Right forelimb (tissue), 1 donor: ENCODE measurements at regions not wholly inside any gene's neighbourhood (a gene's known extent, or its start where the extent isn't known, plus 50 kb on each side); places are given as distances from the start of the nearest gene placed in this dataset.
"Not testable (repeated sequence)": the region's sequence is repeated elsewhere in the genome, so short reads cannot be mapped to it uniquely, and the experiment has no call there.

Source experiments
- DNase-seq: peaks from one replicate; pipeline ENCODE4 v3.0.0-alpha.2; 2018

DNA sequence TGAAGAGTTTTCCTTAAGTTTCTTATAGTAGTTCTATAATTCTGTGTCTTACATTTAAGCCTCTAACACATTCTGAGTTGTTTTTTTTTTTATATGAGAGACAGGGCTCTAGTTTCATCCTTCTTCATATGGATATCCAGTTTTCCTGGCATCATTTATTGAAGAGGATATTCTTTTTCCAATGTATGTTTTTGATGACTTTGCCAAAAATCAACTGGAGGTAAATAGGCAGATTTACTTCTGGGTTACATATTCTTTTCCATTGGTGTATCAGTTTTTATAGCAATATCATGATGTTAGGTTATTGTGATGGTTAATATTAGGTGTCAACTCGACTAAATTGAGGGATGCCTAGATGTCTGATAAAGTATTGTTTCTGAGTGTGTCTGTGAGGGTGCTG is 650.7 kb upstream of the GRID2 start:
- no peak for DNase-seq

DNA sequence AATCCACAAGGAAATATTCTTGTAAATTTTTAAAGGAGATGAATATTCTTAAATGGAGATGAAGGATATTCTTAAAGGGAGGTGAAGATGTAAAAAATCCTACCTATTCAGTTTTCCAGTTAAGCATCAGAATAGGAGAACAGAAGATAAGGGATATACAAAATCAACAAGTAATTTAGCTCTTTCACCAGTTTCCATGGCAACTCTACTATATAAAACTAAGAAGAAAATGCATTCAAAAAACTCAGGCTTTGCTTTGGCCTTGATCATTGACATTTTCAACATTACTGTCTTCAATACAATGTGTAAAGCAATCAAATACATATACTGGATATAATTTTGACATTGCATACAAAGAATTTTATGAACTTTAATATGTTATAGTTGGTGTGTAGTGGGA is 622.7 kb upstream of the GRID2 start:
- DNase-seq, result no peak

DNA sequence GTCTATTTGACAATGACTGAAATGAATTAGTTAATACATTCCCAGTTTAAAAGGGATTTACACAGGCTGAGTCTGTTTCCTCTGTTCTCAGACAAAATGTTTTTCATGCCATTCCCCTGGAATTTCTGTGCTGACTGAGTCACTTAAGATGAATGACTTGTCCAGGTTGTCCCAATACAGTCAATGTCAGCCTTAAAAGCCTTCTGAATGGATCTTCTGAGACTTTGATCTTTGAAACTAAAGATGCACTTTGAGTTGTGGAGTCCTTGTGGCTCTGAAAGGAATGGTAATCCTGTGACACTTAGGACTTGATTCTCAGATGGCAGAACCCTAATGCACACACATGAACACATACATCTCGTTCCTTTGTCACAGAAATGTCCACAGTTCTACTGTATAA is 622.2 kb upstream of the GRID2 start:
- DNase-seq, result no peak

DNA sequence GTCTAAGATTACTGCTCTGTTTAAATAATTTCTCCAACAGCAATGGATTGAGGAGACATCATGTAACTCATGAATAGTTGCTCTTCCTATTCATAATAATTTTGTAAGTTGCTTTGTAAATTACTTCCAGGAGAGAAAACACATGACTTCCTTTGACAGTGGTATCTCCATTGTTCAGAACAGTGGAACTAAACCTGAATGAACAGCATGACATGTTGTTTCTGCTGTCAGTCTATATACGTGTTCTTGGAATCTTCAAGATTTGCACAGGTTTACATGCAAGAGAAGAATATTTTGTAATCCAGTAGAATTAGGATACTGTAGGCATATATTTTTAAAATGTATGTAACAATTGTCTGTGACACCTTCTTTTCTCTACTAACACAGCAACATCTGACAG is 618.8 kb upstream of the GRID2 start:
- no peak for DNase-seq

DNA sequence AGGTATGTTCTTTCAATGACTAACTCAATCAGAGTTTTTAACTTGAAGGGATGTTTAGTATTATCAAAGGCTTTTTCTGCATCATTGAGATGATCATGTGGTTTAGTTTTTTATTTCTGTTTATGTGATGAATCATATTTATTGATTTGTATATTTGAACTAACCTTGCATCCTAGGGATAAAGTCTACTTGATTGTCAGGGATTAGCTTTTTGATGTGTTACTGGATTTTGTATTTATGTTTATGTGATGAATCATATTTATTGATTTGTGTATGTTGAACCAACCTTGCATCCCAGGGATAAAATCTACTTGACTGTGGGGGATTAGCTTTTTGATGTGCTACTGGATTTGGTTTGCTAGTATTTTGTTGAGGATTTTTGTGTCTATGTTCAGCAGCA is 615.4 kb upstream of the GRID2 start:
- no peak for DNase-seq

DNA sequence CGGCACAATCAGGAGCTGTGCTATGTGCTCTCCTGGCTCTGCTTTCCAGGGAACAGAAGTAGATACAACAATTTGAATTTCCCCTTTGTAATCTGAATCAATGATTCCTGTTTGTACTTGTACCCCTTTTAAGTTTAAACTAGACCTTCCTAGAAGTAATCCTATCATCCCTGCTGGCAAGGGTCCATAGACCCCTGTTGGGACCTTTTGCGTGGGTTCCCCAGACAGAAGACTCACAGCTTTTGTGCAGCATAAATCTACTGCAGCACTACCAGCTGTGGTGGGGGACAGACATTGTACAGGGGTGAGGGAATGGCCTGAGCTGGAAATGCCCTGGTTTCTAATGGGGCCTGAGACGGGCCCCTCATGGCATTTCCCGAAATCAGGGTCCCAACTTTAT is 604.1 kb upstream of the GRID2 start:
- not testable (repeated sequence) for DNase-seq

DNA sequence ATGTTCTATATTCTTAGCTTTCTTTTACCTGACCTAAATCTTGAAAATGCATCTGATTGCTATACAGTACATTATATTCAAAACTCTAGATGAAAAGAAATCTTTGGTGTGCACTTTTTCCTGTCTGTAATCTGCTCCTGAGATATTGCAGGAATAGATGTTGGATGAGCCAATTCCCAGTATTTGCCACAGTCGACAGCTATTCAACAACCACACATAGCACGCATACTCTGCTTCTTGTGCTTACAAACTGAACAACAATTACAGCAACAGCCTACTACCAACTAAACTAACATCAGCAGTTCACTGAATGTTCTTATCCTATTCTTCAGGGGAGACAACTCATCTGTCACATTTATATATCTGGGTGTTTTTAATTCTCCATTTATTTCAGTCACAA is 573.9 kb upstream of the GRID2 start:
- no peak for DNase-seq

DNA sequence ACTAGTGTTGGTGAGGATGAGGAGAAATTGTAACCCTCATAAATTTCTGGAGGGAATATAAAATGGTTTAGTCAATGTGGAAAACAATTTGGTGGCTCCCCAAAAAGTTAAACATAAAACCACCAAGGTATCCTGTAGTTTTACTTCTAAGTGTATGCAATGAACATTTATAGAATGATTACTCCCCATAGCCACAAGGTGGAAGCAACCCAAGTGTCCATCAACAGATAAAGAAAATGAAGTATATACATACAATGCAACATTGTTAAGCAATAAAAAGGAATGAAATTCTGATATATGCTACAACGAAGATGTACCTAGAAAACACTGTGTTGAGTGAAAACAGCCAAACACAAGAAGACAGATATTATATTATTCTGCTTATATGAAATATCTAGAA is 569.1 kb upstream of the GRID2 start:
- no peak for DNase-seq

DNA sequence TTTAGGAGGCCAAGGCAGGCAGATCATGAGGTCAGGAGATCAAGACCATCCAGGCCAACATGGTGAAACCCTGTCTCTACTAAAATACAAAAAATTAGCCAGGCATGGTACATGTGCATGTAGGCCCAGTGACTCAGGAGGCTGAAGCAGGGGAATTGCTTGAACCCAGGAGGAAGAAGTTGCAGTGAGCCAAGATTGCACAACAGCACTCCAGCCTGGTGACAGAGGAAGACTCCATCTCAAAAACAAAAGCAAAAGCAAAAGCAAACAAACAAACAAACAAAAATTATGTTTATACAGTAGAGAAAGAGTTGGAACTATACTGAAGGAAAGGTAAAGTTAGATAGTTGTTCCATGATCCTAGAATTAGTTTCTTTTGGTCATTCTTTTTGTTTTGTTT is 564.9 kb upstream of the GRID2 start:
- not testable (repeated sequence) for DNase-seq

DNA sequence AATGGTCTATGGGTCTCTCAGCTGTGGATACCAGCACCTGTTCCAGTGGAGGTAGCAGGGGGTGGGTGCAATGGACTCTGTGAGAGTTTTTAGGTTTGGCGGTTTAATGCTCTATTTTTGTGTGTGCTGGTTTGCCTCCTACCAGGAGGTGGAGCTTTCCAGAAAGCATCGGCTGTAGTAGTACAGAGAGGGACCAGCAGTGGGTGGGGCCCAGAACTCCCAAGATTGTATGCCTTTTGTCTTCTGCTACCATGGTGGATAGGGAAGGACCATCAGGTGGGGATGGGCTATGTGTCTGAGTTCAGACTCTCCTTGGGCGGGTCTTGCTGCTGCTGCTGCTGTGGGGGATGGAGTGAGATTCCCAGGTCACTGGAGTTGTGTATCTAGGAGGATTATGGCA is 557.2 kb upstream of the GRID2 start:
- no peak for DNase-seq

DNA sequence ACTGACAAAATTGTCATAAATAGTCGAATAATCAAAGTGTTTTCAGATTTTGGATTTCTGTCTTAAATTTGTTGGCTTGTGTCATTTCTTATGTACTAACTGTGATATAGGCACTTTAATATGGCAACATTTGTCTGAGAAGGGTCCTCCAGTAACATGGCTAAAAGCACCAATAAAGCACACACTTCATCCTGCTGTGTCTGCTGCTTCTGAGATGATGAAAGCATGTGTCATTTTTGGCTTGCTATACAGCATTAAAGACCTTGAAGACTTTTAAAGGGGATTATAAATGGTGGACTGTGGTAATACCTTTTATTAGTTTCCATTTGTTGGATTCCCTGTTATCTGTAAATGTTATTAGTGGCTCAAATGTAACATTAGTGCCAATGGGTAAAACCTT is 551.8 kb upstream of the GRID2 start:
- DNase-seq, result no peak

DNA sequence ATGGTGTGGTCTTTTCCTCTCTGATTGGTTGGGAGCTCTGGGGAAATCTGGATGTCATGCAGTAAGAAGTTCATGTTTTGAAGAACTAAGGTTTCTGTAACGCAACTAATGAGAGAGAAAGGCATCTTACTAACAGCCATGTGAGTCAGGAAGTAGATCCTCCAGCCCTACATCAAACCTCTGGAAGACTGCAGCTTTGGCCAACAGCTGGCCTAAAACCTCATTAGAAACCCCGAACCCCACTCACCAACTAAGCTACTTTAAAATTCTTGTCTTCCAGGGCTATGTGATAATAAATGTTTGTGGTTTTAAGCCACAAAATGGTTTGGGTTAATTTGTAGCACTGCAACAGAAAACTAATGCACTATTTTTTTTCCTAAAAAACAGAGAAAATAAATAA is 549.0 kb upstream of the GRID2 start:
- DNase-seq, result no peak

DNA sequence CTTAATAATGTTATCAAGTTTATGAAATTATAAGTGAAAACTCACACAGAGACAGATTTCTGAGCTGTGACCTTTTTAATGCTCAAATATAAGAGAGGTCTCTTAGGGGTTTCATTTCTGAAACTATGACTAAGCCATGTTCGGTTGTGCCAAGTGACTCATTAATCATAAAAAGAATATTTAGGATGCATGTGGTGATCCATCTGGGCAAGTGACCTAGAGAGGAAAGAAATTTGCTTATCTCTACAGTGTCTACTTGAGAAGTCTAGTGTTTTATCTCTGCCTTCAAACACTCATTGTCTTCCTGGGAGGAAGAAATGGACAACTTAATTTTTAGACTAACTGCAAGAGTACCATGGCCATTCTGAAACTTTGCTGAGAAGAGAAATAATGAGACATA is 545.3 kb upstream of the GRID2 start:
- no peak for DNase-seq

DNA sequence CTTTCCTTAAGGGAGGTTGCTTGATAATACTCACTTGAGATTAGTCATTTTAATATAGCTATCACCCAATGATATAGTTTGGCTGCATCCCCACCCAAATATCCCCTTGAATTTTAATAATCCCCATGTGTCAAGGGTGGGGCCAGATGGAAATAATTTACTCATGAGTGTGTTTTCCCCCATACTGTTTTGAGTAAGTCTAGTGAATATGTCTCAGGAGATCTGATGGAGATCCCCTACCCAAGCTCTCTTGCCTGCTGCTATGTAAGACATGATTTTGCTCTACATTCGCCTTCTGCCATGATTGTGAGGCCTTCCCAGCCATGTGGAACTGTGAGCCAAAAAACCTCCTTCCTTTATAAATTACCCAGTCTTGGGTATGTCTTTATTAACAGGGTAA is 539.7 kb upstream of the GRID2 start:
- no peak for DNase-seq

DNA sequence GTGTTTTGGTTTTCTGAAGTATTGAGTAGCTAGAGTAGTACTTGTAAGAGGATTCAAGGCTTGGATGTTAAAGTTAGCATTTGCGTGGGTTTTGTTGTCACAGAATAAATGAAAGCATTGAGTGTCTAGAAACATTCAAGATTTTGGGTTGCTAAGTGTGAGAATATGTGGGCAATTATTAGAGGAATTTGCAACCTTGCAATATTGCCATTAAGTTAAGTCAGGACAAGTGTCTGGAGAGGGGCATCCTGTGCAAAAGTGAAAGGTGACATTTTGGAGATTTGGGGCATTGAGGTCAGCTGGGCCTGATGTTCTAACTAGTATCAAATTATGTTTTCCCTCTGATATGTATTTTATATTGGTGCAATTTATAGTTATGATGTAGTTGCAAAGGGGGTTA is 533.9 kb upstream of the GRID2 start:
- DNase-seq, result no peak

DNA sequence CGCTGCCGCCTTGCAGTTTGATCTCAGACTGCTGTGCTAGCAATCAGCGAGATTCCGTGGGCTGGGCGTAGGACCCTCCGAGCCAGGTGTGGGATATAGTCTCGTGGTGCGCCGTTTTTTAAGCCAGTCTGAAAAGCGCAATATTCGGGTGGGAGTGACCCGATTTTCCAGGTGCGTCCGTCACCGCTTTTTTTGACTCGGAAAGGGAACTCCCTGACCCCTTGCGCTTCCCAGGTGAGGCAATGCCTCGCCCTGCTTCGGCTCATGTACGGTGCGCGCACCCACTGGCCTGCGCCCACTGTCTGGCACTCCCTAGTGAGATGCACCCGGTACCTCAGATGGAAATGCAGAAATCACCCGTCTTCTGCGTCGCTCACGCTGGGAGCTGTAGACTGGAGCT is 512.1 kb upstream of the GRID2 start:
- not testable (repeated sequence) for DNase-seq

DNA sequence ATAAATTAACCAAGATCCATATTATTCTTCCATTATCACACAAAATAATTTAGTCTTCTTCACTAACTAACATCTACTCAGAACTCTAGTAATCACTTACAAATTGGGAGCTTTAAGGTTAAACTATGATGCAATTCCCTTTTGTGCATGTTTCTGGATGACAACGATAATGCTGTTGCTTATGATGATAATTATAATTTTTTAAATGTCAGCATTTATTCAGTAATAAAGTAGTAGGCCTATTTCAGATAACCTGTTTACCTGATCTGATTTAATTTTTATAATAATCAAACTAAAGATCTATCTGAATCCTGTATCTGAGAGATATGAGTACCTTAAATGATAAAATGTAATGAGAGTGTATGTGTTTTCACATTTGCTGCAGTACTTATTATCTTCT is 507.8 kb upstream of the GRID2 start:
- no peak for DNase-seq

DNA sequence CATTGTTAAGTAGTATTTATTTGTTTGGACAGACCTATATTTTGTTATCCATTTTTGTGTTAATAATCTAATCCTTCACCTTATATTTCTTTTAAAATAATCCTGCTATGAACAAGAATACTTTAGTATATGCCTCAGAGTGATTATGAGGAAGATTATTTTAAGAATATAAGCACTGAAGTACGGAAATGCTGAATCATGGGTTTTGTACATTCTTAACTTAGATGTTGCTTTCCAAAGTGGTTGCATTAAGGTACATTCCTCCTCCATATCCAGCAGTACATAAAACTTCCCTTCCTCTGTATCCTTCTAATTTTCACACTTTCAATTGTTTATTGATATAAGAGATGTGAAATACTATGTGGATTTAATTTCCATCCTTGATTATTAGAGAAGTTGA is 491.4 kb upstream of the GRID2 start:
- no peak for DNase-seq

DNA sequence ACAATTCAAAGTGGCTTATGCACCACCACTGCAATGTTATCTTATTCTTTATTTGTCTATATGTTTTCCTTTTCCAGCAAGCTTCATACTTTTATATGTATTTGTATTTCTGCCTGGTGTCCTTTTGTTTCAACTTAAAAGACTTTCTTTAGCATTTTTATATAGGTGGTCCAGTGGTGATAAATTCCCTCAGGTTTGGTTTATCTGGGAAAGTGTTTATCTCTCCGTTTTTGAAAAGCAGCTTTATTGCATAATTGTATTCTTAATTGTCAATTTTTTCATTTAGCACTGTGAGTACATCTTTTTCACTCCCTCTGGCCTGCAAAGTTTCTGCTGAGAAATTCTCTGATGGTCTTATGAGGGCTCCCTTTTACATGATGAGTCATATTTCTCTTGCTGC is 479.0 kb upstream of the GRID2 start:
- no peak for DNase-seq

DNA sequence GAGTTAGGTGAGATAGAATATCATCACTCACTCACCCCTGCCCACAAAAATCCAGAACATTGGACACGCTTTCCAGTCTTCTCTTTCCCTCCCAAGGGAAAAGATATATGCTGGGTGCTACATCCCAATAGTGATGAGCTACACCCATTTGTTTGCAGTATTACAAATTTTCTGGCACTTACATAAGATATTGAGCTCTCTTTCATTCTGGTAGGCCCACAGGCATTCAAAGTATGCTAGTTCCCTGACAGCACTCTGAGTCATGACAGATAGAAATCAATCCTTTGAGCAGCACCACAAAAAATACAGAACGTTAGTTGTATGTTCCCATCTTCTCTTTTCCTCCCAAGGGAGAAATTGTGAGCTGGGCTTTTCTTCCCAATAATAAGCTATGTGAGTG is 477.6 kb upstream of the GRID2 start:
- DNase-seq, result no peak

DNA sequence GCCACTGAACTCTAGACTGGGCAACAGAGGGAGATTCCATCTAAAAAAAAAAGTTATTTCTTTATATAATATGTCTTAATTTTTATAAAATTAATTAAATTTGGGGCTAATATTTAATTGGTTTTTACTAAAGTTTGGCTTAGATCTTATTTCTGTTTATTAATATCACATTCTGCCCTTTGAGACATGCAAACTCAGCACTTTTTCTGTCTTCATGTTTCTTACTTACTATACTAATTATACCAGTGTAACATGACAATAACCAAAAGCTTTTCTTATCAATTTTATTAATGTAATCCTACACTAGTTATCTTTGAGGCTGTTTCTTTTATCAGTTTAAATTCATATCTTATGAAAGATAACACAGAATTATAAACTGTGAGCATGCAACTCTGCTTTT is 475.9 kb upstream of the GRID2 start:
- no peak for DNase-seq

DNA sequence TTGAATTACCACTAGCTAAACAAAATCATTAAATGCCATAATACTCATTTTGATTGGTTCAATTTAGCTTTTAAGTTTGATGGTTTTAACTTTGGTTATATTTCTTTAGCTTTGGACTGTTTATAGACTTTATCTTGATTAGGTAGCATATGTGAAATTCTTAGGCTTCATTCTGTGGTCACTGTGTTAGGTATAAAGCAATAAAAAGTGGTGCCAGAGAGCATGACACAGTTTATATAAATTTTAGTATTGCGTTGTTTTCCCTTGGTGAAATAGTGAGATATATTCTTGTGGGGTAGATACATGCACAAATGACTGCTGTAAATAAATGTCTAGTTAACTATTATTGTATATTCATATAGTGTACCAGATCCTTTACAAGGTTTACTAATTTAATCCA is 474.2 kb upstream of the GRID2 start:
- DNase-seq, result no peak

DNA sequence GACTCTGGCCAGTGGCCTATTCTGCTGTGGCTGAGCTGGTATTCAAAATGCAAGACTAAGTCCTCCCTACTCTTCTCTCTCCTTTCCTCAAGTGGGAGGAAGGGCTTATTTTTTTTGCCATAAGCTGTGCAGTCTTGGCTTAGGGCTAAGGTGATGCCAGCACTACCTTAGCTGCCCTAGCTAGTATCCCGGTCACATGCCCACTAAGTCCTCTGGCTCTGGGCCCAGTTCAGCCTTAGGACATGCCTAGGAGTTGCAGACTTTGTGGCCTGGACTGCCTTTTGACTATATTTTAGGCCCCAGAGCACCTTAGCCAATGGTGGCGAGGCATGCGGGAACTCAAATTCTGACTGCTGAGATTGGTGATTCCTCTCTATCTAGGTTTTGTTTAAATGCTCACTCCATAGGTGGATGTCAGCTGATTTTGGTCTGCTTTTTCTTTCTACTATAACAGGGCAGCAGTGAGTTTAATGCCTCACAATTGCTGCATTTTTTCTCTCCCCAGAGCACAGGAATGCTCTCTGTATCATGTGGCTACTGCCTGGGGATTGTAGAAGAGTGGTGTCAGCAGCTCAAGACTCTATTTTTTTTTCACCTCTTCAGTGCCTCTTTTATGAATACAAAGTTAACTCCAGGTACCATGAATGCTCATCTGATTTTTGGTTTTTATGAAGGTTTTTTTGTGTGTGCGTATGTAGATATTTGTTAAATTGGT is 472.9 kb upstream of the GRID2 start:
- DNase-seq, result no peak

DNA sequence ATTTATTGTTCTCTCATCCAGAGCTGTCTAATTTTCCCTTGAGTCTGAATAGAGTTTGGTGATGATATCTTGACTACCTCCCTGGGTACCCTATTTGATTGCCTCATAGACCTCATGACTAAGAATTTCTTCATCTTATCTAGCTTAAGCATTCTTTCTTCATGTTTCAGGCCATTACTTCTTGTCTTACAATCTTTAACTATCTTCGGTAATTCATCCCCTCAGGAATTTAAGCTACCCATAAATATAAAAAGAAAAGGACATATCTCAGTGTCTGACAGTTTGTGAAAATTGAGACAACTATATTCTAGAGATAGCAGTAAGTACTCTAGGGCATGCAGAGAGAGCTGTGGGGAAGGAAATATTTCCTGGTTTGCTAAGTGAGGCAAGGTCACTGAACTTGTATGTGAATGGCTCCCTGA is 466.1 kb upstream of the GRID2 start:
- DNase-seq, result no peak

DNA sequence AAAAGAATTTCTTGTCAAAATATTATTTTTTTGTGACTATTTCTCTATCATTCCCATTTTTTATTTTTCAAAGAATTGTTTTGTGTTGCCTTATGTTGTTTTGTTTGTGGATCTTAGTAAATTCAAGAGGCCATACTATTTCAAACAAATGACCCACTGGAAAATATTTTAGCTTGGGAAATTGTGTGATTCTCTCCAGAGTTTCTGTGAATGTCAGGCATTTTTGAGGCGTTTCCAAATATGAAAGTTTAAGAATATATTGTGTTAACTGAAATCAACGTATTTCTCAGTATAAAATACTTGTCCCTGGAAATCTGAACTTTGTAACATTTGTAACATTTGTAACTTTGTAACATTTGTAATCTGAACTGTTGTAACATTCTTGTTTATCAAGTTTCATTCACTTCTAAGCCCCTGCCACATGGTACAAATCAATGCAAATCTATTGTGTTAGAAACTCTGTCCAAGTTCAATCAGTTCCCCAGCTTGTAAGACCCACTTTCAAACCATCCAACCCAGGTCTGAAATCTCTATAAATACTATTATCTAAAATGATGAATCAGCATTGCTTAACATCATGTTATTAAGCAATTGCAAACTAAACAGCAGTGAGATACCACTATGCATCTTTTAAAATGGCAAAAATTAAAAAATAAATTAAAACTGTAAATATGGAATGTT is 465.4 kb upstream of the GRID2 start:
- DNase-seq, result no peak
